GM18508 (cell line): ENCODE measurements at regions not wholly inside any gene's neighbourhood (a gene's known extent, or its start where the extent isn't known, plus 50 kb on each side); places are given as distances from the start of the nearest gene placed in this dataset.

Source experiments
- ATAC-seq: cut with Tn5 transposase; IDR thresholded peaks from one replicate; pipeline ENCODE4 v1.9.1; 2021; ENCODE audit warnings: moderate number of reproducible peaks; ENCODE audit not compliant: insufficient read depth, unreplicated experiment

GRCh38 chr20:24149175-24149574, 160.6 kb upstream of the GGTLC1 start:
- no peak for ATAC-seq

DNA sequence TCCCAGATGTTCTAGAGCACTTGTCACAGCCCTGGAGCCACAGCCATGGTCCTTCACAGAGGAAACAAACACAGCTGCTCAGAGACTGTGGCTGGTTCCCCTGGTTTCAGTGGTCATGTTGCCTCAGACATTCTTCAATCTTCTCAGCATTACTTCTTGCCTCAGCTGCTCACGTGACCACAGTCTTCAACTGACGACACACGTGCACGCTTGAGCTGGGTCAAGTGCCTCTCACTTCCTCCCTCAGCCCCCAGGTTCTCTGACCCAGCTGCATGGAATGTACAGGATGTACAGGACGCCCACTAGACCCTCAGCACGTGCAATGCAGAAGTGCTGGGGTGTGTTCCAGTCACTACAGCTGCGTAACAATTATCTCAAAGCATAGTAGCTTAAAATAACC, 159.8 kb upstream of the GGTLC1 start:
- ATAC-seq, result peak; percentile 72

DNA sequence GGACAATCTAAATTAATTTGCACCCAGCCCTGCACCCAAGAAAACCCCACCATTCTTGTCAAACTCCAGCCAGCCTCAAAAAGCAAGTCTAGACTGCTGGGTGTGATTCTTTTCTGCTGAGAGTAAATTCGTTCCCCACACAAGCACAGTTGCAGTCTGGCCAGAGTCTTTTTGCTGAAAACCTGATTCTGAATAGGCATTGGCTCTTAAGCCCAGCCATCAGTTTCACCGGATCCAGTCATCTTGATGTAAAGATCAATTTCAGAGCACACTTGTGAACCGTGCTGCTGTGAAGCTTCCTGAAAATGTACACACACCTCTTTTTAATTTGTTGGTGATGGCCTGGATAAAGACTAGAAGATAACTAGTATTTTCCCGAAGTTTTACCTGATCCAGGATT, 159.4 kb upstream of the GGTLC1 start:
- no peak for ATAC-seq

DNA sequence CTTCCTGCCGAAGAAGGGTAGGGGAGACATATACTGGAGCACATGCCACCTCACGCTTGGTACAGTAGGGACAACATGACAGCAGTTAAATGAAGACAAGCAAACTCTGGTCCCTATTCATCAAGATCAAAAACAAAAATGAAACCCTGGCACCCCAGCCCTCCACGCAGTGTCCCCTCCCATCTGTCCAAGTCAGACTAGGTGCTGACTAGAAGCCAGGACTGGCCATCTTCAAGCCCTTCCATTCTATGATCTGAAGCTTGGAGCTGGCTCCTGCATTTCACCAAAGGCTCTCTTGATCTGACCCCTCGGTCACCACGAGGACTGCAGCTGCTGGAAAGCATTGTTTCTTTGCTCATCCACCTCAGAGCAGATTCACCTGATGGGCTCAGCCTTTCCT, 158.9 kb upstream of the GGTLC1 start:
- ATAC-seq, result no peak

DNA sequence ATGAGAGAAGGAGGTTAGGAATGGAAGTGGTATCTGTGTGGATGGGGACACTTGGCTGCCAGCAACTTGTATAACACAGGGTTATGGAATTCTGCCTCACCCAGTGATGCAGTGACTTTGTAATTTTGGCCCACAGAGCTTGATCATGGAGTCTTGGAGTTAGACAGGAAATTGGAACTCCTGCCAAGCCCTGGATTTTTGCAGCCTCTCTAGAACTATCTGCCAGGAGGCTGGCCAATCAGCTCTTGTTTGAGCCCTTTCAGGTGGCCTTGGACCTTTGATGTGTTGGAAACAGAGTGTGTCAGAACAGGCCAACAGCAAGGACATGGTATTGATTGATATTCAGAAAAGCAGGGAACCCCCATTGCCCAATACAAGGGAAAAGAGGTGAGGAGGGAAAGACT, 157.7 kb upstream of the GGTLC1 start:
- ATAC-seq, result no peak

DNA sequence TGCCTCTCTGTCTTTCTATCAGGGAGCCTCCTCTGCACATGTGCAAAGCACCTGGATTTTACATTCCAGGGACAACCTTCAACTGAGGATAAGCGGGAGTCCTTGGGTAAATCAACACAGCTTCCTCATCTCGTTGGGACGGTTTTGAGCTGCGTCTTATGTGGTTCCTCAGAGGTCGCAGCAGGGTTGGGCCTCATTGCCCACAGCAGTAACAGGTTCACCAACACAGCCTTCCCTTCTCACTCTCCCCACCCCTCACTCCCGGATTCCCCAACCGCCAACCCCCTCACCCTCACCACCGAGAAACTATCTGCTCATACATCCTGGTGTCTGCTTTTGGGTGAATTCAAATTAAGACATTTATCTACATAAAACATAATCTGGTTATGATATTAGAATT, 155.8 kb upstream of the GGTLC1 start:
- ATAC-seq, result no peak

DNA sequence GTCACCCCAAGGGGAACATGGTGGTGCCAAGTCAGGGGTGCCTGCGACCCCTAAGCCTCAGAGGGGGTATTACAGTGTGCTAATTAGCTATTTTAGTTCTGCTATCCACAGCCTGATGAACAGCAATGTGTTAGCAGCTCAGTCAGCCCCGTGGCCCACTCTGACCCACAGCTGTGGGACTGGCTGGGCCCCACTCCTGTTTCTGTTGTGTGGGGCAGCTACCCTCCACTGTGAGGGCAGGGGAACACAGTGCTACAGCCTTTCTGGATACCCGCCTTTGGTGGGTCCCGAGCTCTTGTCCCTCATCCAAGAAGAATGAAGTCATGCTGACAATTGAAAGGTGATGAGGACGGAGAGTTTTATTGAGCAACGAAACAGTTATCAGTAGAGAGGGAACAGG, 152.5 kb upstream of the GGTLC1 start:
- no peak for ATAC-seq

DNA sequence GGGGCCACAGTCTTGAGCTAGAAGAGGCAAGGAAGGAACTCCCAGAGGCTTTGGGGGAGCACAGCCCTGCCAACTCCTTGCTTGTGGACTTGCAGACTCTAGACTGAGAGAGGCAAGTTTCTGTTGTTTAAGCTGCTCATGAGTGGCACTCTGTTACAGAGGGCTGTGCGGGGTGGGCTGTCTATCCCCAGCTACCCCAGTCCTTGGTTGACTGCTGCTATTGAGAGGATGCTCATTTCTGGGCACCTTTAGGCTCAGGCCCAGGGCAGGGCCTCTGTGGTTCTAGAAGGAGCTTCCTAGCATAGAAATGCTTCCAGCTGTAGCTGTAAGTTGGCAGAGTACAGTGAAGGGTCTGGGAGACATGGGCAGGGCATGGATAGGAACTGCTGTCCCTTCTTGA, 151.3 kb upstream of the GGTLC1 start:
- no peak for ATAC-seq

- no peak for ATAC-seq
These were observed 150.4 kb upstream of the GGTLC1 start for GRCh38 chr20:24138951-24139350.

DNA sequence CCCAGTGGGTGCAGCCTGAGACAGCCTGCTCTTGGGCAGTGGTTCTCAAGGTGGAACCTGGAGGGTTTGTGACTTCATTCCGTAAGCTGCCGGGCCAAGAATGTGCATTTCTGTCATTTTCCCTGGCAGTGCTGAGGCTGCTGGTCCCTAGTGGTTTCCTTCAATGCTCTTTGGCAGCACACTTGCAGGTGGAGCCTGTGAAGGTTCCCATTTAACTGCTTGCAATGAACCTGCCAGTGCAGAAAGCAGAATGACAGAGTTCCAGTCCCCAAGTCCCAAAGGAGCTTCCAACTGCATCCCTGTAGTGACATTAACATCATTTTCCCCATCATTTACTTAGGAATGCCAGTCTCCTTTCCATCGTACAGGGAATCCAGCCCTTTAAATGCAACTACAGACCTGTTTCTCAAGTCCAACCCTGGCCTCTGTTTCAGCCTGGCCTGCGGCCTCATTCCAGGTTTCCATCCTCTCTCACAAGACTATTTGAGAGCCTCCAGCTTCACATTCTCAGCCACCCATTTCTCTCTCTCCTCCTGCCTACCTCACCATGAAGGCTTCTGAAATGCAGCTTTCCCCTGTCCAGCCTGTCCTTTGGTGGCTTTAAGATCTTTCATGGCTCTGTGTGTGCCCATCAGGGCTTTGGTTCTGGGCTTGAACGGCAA, 149.7 kb upstream of the GGTLC1 start:
- ATAC-seq, result no peak

GRCh38 chr20:24136659-24137246, 148.2 kb upstream of the GGTLC1 start:
- ATAC-seq, result no peak

DNA sequence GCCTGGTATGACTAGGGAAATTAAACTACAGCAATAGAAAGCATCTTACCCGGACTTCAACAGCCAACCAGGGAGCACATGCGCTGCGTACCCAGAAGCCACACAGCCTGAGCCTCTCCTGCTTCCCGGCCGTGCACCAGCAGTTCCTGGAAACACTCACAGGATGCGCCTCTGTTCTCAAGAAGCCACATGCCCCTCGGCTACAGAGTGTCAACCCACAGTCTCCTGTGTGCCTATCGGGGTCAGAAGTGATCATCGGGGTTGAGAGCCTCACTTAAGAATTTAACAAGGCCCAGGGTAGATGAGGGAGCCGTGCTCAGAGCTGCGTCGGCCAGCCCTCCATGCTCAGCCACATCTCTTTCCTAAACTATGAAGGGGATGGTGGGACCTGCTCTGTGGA, 147.2 kb upstream of the GGTLC1 start:
- ATAC-seq, result no peak

DNA sequence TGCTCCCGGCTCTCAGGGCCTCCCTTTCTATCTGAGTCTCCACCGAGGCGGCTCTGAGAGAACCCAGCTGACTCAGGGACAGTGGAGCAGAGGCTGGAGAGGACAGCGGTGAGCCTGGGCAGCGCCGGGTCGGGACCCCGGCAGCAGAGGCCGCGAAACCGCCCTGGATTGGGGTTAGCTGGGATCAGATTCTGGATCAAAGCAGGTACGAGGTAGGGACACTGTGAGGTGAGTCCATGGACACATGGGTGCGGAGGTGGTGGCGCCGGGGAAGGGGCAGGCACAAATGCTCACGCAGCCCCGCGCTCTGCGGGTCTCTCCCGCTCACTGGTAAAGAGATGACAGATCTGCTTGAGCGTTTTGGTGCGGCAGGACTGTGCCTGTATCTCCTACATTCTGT, 146.4 kb upstream of the GGTLC1 start:
- no peak for ATAC-seq

- ATAC-seq, result no peak
These were observed 145.7 kb upstream of the GGTLC1 start for GRCh38 chr20:24134284-24134683.

DNA sequence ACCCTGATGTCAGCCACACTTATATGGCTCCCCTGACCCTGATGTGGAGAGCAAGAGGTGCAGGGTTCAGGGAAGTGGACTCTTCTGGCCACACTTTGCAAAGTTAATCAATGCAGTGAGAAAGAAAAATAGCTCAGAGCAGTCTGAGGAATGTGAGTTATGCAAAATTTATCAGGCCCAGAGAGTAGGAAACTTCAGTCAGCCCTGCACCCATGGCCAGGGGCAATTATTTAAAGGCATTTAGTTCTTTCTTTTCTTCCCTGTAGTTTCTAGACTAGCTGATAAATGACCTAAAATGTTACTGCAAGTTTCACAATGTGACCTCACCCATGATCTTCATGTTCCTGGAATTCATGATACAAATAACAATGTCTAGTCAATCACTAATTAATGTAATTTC, 143.7 kb upstream of the GGTLC1 start:
- no peak for ATAC-seq

GRCh38 chr20:24131684-24132083, 143.1 kb upstream of the GGTLC1 start:
- no peak for ATAC-seq

DNA sequence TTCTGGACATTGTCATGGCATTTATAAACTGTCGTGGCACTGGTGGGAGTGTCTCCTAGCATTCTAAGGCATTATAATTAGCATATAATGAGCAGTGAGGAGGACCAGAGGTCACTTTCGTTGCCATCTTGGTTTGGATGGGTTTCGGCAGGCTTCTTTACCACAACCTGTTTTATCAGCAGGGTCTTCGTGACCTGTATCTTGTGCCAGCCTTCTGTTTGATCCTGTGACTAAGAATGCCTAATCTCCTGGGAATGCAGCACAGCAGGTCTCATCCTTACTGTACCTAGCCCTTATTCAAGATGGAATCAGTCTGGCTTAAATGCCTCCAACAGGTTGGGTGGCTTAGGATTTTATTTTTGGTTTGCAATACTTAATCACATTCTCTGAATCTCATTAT, 142.7 kb upstream of the GGTLC1 start:
- no peak for ATAC-seq

DNA sequence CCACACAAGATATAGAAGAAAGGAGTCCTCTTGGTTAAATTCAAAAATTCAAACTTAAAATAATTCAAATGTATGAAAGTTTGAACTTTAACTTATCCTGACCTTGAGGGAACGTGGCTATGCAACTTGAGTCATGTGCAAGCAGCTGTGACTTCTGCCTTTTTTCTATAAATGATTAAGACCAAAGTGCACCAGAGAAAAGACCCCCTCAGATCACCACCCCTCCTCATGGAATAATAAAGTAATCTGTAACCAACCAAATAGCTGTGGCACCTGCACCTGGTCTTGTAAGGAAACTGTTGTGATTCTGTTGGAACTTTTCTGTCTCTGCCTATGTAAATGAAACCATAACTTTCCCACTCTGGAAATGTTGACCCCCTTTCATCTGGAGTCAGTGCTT, 141.1 kb upstream of the GGTLC1 start:
- no peak for ATAC-seq

- no peak for ATAC-seq
These were observed 136.5 kb upstream of the GGTLC1 start for GRCh38 chr20:24124951-24125650.

GRCh38 chr20:24124003-24124402, 135.4 kb upstream of the GGTLC1 start:
- ATAC-seq, result no peak

DNA sequence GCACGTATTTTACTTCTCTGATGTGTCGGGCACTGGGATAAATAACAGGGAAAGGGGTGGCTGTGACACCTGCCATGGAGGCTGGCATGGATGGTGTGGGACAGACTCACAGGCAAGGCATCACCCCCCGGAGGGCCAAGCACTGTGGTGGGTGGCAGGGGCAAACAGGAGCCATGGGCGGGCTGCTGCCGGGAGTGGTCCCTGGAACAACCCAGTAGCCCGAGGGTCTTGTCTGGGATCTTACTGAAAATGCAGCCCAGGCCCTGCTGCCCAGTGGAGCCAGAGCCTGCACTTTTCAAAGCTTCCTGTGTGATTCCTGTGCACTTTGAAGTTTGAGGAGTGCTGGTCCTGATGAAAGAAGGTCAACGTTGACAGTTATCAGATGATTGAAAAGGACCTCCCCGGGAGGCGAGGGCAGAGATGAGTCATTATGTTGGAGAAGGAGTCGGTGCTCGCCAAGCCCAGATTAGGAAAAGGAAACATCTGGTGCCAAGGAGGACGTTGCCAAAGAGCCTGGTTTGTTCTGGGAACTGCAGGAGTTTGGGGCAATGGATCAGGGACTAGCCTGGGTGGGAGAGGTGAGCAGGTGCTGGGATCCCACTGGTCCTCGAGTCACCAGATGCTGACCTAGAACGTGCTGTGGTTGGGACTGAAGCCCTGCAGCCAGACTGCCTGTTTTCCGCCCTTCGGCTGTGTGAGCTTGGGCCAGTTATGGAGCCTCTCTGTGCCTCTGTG, 130.0 kb upstream of the GGTLC1 start:
- no peak for ATAC-seq
